ENCODE measurements at regions not wholly inside any gene's neighbourhood (a gene's known extent, or its start where the extent isn't known, plus 50 kb on each side); places are given as distances from the start of the nearest gene placed in this dataset.
"Not testable (repeated sequence)": the region's sequence is repeated elsewhere in the genome, so short reads cannot be mapped to it uniquely, and the experiment has no call there.

DNA sequence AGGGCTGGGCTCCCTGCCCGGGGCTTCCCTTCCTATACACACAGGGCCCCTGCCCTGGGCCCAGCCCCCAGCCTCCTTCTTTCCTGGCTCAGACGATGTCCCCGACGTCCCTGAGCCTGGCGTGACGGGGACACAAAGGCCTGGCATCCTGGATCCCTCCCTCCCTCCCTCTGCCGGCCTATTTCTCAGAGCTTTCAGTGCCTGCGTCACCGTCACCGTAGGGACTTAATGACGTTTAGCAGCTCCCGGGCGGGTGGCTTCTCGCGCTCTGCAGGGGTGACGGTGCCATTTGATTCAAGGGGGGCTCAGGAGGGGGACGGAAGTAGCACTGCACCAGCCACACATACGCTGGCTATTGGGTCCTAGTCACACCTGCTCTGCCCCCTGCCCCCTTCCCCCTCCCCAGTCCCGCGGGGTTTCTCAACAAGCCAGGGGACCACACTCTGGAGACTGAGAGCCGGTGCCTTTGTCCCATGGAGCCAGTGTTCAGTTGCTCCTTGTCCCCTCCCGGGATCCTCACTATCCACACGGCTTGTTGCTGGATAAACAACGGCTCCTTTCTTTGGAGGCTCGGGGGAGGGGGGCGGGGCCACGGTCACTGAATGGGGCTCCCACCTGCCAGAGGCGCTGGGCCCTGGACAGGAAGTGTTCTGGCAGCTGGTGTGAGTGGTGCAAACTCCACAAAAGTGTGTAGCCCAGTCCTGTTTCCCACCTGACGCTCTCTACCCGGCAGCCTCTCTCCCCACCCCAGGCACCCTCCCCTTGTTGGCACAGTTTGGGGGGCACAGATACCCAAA, 4366.7 kb upstream of the TPTE start:
- TF ChIP-seq, protein P1, sequence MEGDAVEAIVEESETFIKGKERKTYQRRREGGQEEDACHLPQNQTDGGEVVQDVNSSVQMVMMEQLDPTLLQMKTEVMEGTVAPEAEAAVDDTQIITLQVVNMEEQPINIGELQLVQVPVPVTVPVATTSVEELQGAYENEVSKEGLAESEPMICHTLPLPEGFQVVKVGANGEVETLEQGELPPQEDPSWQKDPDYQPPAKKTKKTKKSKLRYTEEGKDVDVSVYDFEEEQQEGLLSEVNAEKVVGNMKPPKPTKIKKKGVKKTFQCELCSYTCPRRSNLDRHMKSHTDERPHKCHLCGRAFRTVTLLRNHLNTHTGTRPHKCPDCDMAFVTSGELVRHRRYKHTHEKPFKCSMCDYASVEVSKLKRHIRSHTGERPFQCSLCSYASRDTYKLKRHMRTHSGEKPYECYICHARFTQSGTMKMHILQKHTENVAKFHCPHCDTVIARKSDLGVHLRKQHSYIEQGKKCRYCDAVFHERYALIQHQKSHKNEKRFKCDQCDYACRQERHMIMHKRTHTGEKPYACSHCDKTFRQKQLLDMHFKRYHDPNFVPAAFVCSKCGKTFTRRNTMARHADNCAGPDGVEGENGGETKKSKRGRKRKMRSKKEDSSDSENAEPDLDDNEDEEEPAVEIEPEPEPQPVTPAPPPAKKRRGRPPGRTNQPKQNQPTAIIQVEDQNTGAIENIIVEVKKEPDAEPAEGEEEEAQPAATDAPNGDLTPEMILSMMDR (IDR thresholded peaks at IDR 0.05): not testable (repeated sequence)
- not testable (repeated sequence) for TF ChIP-seq POLR2A (IDR thresholded peaks at IDR 0.05)

Measured in thyroid gland (tissue), 4 donors.